HepG2 (cell line): ENCODE measurements at regions not wholly inside any gene's neighbourhood (a gene's known extent, or its start where the extent isn't known, plus 50 kb on each side); places are given as distances from the start of the nearest gene placed in this dataset.

Source experiments
- ATAC-seq: fragments of 200-7000 bp; cut with Tn5 transposase; 3 replicates; pipeline ENCODE4 v1.9.1; 2020; ENCODE audit warnings: mild to moderate bottlenecking, moderate library complexity
- BruUV-seq: library from RNA; stranded (reverse); fragments of 400-500 nt; replicated peaks from 2 replicates; lab custom pipeline; 2021; lab: Mats Ljungman, UMichigan
- CTCF ChIA-PET: fragments of 300-600 bp; formaldehyde crosslinking; extraction: SDS; loops from one replicate; lab custom pipeline; 2021; ENCODE audit warnings: low total read pairs, inconsistent platforms, low intra/inter-chr PET ratio; lab: Yijun Ruan, JAX
- POLR2A ChIA-PET: fragments of 350-600 bp; sonication (Branson Sonifier 250); formaldehyde crosslinking; loops from one replicate; lab custom pipeline; 2020; ENCODE audit warnings: antibody characterized with exemption, inconsistent platforms; lab: Yijun Ruan, JAX
- DNase-seq: peaks from one replicate; pipeline ENCODE4 v3.0.0-alpha.2; 2015; ENCODE audit warnings: low spot score
- FAIRE-seq: peaks from 3 replicates; lab custom pipeline; 2011; peaks lifted over from hg19 to GRCh38; lab: Jason Lieb, UNC
- H2AFZ ChIP-seq: one replicate; pipeline ENCODE4 v1.6.1; 2011; ENCODE audit warnings: low read length, inconsistent platforms
- H3K27ac ChIP-seq: fragments of 300-600 bp; 3 replicates; pipeline ENCODE4 v1.8.0; 2011; ENCODE audit warnings: mixed run types, mild to moderate bottlenecking, mixed read lengths, low read length, inconsistent platforms; ENCODE audit not compliant: insufficient read depth; ENCODE audit errors: extremely low read length
- H3K27me3 ChIP-seq, 2 experiments: fragments of 200-600 bp in 1 of 2; 2 replicates in 1 of 2; 3 replicates in 1 of 2; pipeline versions ENCODE4 v1.6.0 to v1.8.0; 2011; ENCODE audit warnings: low read length in 2 of 2, mild to moderate bottlenecking in 2 of 2, moderate library complexity in 2 of 2, inconsistent platforms in 1 of 2; ENCODE audit not compliant: insufficient read depth in 2 of 2, control insufficient read depth in 1 of 2
- H3K36me3 ChIP-seq, 2 experiments: fragments of 200-600 bp in 1 of 2; replicated peaks in 1 of 2; 2 replicates in 1 of 2; 3 replicates in 1 of 2; pipeline versions ENCODE4 v1.5.1 to v1.8.0; 2011; ENCODE audit warnings: low read length in 2 of 2, inconsistent platforms in 1 of 2; ENCODE audit not compliant: insufficient read depth in 2 of 2, control insufficient read depth in 1 of 2
- H3K4me1 ChIP-seq: 2 replicates; pipeline ENCODE4 v1.5.1; 2012; ENCODE audit warnings: low read length, inconsistent platforms; ENCODE audit not compliant: insufficient read depth
- H3K4me2 ChIP-seq: 2 replicates; pipeline ENCODE4 v1.6.0; 2011; ENCODE audit warnings: low read depth, low read length, inconsistent platforms
- H3K4me3 ChIP-seq, 3 experiments: fragments of 200-600 bp in 1 of 3; sonication (generic), shearing (Covaris generic) in 1 of 3; replicated peaks in 1 of 3; 2 replicates each; pipeline ENCODE4 v1.5.1; 2011 to 2016; ENCODE audit warnings: low read length in 3 of 3, inconsistent platforms in 2 of 3, low read depth in 2 of 3, mild to moderate bottlenecking in 2 of 3, control low read depth in 1 of 3, mixed read lengths in 1 of 3; ENCODE audit not compliant: insufficient read depth in 1 of 3
- H3K79me2 ChIP-seq: one replicate; pipeline ENCODE4 v1.6.1; 2011; ENCODE audit warnings: low read length, inconsistent platforms; ENCODE audit not compliant: insufficient read depth
- H3K9ac ChIP-seq: 2 replicates; pipeline ENCODE4 v1.6.0; 2011; ENCODE audit warnings: mild to moderate bottlenecking, low read depth, low read length, inconsistent platforms; ENCODE audit not compliant: insufficient read depth
- H3K9me3 ChIP-seq: 2 replicates; pipeline ENCODE4 v1.5.1; 2012; ENCODE audit warnings: mild to moderate bottlenecking, low read length
- H4K20me1 ChIP-seq: 2 replicates; pipeline ENCODE4 v1.6.0; 2011; ENCODE audit warnings: inconsistent platforms, mild to moderate bottlenecking, low read length, moderate library complexity; ENCODE audit not compliant: insufficient read depth
- HDAC2 ChIP-seq: sonication (generic); formaldehyde crosslinking; IDR thresholded peaks from 2 replicates; pipeline ENCODE4 v1.4.0; 2020; ENCODE audit warnings: missing genetic modification reagents
- KAT7 ChIP-seq: IDR thresholded peaks from 2 replicates; pipeline ENCODE4 v1.6.1; 2018; ENCODE audit warnings: borderline replicate concordance, missing compliant biosample characterization
- KLF12 ChIP-seq: sonication (generic); formaldehyde crosslinking; IDR thresholded peaks from 2 replicates; pipeline ENCODE4 v1.4.0; 2020; ENCODE audit warnings: missing genetic modification reagents, borderline replicate concordance
- TP53 ChIP-seq: sonication (generic); formaldehyde crosslinking; conservative IDR thresholded peaks from 2 replicates; pipeline ENCODE4 v1.4.0; 2020; ENCODE audit warnings: missing genetic modification reagents
- ZNF451 ChIP-seq: sonication (generic); formaldehyde crosslinking; IDR thresholded peaks from 2 replicates; pipeline ENCODE4 v1.5.0; 2020; ENCODE audit warnings: mild to moderate bottlenecking, missing genetic modification reagents
- ZSCAN31 ChIP-seq: sonication (generic); formaldehyde crosslinking; IDR thresholded peaks from 2 replicates; pipeline ENCODE4 v1.5.0; 2020; ENCODE audit warnings: low read depth, mild to moderate bottlenecking, missing genetic modification reagents
- WGBS: methylation state at CpG from one replicate; pipeline ENCODE4 v1.1.6; 2017; ENCODE audit warnings: low lambda C conversion rate; 5-methylcytosine and 5-hydroxymethylcytosine counted together
- in situ Hi-C: cut with HindIII; loops from 2 replicates; pipeline ENCODE4 v1.10.0; 2017; ENCODE audit warnings: low pct_unique_long_range_greater_than_20kb; ENCODE audit not compliant: extremely low pct_ligation_motif_present
- intact Hi-C: fragments of 100-400 bp; cut with micrococcal nuclease; formaldehyde crosslinking; loops from one replicate; pipeline ENCODE4 v1.10.0; 2022; ENCODE audit not compliant: unreplicated experiment
- TF ChIP-seq, protein P1 (sequence below): sonication (generic); formaldehyde crosslinking; IDR thresholded peaks from 2 replicates; pipeline ENCODE4 v1.4.0; 2020; ENCODE audit warnings: missing genetic modification reagents, borderline replicate concordance

DNA sequence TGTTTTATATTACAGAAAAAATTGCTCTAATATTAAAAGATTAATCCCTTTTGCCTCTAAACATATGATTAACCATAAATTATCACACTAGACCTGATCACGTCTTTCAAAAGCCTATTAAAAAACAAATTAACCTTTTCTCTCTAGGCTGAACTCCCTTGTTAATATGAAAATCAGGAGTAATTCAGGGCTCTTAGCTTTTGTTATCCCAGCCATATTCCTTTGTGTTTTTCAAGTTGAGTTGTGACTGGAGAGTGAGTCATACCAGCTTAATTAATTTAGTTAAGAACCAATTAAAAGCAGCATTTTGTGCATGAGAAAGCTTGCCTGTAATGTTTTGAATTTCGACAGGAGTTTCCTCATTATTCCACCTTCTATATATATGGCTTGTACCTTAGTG, 385.8 kb downstream of the VGLL3 start:
- TF ChIP-seq KLF12 (no peak), ZSCAN31 (CRISPR knock-in tag) (no peak), HDAC2 (CRISPR knock-in tag) (no peak), TP53 (no peak), KAT7 (CRISPR knock-in tag) (no peak), ZNF451 (CRISPR knock-in tag) (no peak)
- TF ChIP-seq, protein P1, sequence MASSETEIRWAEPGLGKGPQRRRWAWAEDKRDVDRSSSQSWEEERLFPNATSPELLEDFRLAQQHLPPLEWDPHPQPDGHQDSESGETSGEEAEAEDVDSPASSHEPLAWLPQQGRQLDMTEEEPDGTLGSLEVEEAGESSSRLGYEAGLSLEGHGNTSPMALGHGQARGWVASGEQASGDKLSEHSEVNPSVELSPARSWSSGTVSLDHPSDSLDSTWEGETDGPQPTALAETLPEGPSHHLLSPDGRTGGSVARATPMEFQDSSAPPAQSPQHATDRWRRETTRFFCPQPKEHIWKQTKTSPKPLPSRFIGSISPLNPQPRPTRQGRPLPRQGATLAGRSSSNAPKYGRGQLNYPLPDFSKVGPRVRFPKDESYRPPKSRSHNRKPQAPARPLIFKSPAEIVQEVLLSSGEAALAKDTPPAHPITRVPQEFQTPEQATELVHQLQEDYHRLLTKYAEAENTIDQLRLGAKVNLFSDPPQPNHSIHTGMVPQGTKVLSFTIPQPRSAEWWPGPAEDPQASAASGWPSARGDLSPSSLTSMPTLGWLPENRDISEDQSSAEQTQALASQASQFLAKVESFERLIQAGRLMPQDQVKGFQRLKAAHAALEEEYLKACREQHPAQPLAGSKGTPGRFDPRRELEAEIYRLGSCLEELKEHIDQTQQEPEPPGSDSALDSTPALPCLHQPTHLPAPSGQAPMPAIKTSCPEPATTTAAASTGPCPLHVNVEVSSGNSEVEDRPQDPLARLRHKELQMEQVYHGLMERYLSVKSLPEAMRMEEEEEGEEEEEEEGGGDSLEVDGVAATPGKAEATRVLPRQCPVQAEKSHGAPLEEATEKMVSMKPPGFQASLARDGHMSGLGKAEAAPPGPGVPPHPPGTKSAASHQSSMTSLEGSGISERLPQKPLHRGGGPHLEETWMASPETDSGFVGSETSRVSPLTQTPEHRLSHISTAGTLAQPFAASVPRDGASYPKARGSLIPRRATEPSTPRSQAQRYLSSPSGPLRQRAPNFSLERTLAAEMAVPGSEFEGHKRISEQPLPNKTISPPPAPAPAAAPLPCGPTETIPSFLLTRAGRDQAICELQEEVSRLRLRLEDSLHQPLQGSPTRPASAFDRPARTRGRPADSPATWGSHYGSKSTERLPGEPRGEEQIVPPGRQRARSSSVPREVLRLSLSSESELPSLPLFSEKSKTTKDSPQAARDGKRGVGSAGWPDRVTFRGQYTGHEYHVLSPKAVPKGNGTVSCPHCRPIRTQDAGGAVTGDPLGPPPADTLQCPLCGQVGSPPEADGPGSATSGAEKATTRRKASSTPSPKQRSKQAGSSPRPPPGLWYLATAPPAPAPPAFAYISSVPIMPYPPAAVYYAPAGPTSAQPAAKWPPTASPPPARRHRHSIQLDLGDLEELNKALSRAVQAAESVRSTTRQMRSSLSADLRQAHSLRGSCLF = no peak
- ChIA-PET CTCF (no interaction called here), POLR2A (no interaction called here)
- no peak overlapping the region for H2AFZ ChIP-seq
- no peaks in the 10 kb centered on the region for H4K20me1 ChIP-seq
- H3K4me1 ChIP-seq = no peaks in the 10 kb centered on the region
- H3K4me2 ChIP-seq = no peak overlapping the region
- ATAC-seq = no peak
- BruUV-seq = no TSS peak
- no peak for DNase-seq
- in situ Hi-C loops = no loop called here
- no peak overlapping the region for H3K27ac ChIP-seq
- FAIRE-seq = no peak
- H3K9me3 ChIP-seq = peaks cover 7% of the 10 kb centered on the region
- no peaks in the 10 kb centered on the region for H3K27me3 ChIP-seq
- H3K36me3 ChIP-seq = no peaks in the 10 kb centered on the region
- no peaks in the 10 kb centered on the region for H3K79me2 ChIP-seq
- H3K9ac ChIP-seq = no peak overlapping the region
- no peak overlapping the region for H3K4me3 ChIP-seq
- intact Hi-C loops = no loop called here
- 0% methylated on average over 2 of the region's 2 CpGs for WGBS
